Hematopoietic multipotent progenitor cell treated with erythropoietin and hydrocortisone succinate and interleukin-3 and kit ligand, for 4 days (in vitro differentiated cells): ENCODE measurements at regions not wholly inside any gene's neighbourhood (a gene's known extent, or its start where the extent isn't known, plus 50 kb on each side); places are given as distances from the start of the nearest gene placed in this dataset.

ENCODE experiments used
- DNase-seq: peaks from one replicate; pipeline ENCODE4 v3.0.0-alpha.2; 2015

GRCh38 chr4:83894831-83895230 is 358.9 kb downstream of the GPAT3 start:
- no peak for DNase-seq

GRCh38 chr4:83890816-83891215 is 354.9 kb downstream of the GPAT3 start:
- no peak for DNase-seq

GRCh38 chr4:83890231-83890630 is 354.3 kb downstream of the GPAT3 start:
- DNase-seq = no peak

- no peak for DNase-seq
Measured at GRCh38 chr4:83889802-83890201, 353.9 kb downstream of the GPAT3 start.

- no peak for DNase-seq
Measured at GRCh38 chr4:83885256-83886182, 349.6 kb downstream of the GPAT3 start.

- no peak for DNase-seq
Measured at GRCh38 chr4:83876047-83876446, 340.1 kb downstream of the GPAT3 start.

- no peak for DNase-seq
Measured at GRCh38 chr4:83875437-83875836, 339.5 kb downstream of the GPAT3 start.

GRCh38 chr4:83873996-83874395 is 338.1 kb downstream of the GPAT3 start:
- DNase-seq = no peak

- no peak for DNase-seq
Measured at GRCh38 chr4:83870328-83870950, 334.5 kb downstream of the GPAT3 start.

GRCh38 chr4:83866834-83867621 is 331.1 kb downstream of the GPAT3 start:
- DNase-seq = no peak

- no peak for DNase-seq
Measured at GRCh38 chr4:83865417-83866150, 329.7 kb downstream of the GPAT3 start.

GRCh38 chr4:83864097-83864817 is 328.3 kb downstream of the GPAT3 start:
- DNase-seq = no peak

- DNase-seq = no peak
Measured at GRCh38 chr4:83862471-83862870, 326.6 kb downstream of the GPAT3 start.

- no peak for DNase-seq
Measured at GRCh38 chr4:83860200-83860599, 324.3 kb downstream of the GPAT3 start.

GRCh38 chr4:83858131-83858530 is 322.2 kb downstream of the GPAT3 start:
- DNase-seq = no peak

- no peak for DNase-seq
Measured at GRCh38 chr4:83855044-83855443, 319.1 kb downstream of the GPAT3 start.

GRCh38 chr4:83852085-83852451 is 316.2 kb downstream of the GPAT3 start:
- no peak for DNase-seq

GRCh38 chr4:83851261-83852084 is 315.6 kb downstream of the GPAT3 start:
- no peak for DNase-seq

GRCh38 chr4:83850435-83850834 is 314.5 kb downstream of the GPAT3 start:
- no peak for DNase-seq

- DNase-seq = no peak
Measured at GRCh38 chr4:83846193-83846830, 310.4 kb downstream of the GPAT3 start.

GRCh38 chr4:83839615-83840014 is 303.7 kb downstream of the GPAT3 start:
- DNase-seq = no peak
